ENCODE measurements at regions not wholly inside any gene's neighbourhood (a gene's known extent, or its start where the extent isn't known, plus 50 kb on each side); places are given as distances from the start of the nearest gene placed in this dataset.

- Histone ChIP-seq H3K36me3 (ENCODE audit: insufficient read depth, low read length) (no peaks in the 10 kb centered on the region), H3K79me2 (ENCODE audit: insufficient read depth, low read length) (no peaks in the 10 kb centered on the region), H3K9ac (ENCODE audit: low read depth, low read length, poor library complexity, severe bottlenecking) (no peak overlapping the region), H3K9me2 (replicated peaks; ENCODE audit: low read depth, low read length) (no peaks in the 10 kb centered on the region), H4K20me1 (ENCODE audit: insufficient read depth, low read length, poor library complexity, severe bottlenecking) (no peaks in the 10 kb centered on the region), H3F3A (ENCODE audit: low read depth) (no peaks in the 10 kb centered on the region), H3K4me2 (ENCODE audit: low read depth, low read length, poor library complexity, severe bottlenecking) (no peak overlapping the region), H2AFZ (ENCODE audit: low read length) (no peak overlapping the region), H3K4me1 (ENCODE audit: insufficient read depth, low read length, poor library complexity, severe bottlenecking) (no peaks in the 10 kb centered on the region), H3K27me3 (ENCODE audit: insufficient read depth, low read length, poor library complexity, severe bottlenecking) (no peaks in the 10 kb centered on the region), H3K4me3 (ENCODE audit: low read length, poor library complexity, severe bottlenecking) (no peak overlapping the region), H3K9me3 (ENCODE audit: insufficient read depth, low read depth, low read length) (no peaks in the 10 kb centered on the region)
- TF ChIP-seq CTCF (conservative IDR thresholded peaks at IDR 0.05; ENCODE audit: low read length) = no peak
- no peak for TF ChIP-seq EZH2phosphoT487 (IDR thresholded peaks at IDR 0.05; ENCODE audit: borderline replicate concordance)
These were observed 179.6 kb upstream of the CAMK1G start for GRCh38 chr1:209403921-209404320.

GRCh38 chr1:209404577-209404976 is 178.9 kb upstream of the CAMK1G start:
- Histone ChIP-seq H3K79me2 (ENCODE audit: insufficient read depth, low read length) (no peaks in the 10 kb centered on the region), H2AFZ (ENCODE audit: low read length) (no peak overlapping the region), H3K36me3 (ENCODE audit: insufficient read depth, low read length) (no peaks in the 10 kb centered on the region), H4K20me1 (ENCODE audit: insufficient read depth, low read length, poor library complexity, severe bottlenecking) (no peaks in the 10 kb centered on the region), H3K27me3 (ENCODE audit: insufficient read depth, low read length, poor library complexity, severe bottlenecking) (no peaks in the 10 kb centered on the region), H3K4me1 (ENCODE audit: insufficient read depth, low read length, poor library complexity, severe bottlenecking) (no peaks in the 10 kb centered on the region), H3K4me2 (ENCODE audit: low read depth, low read length, poor library complexity, severe bottlenecking) (no peak overlapping the region), H3K9me3 (ENCODE audit: insufficient read depth, low read depth, low read length) (no peaks in the 10 kb centered on the region), H3K4me3 (ENCODE audit: low read length, poor library complexity, severe bottlenecking) (no peak overlapping the region), H3K9me2 (replicated peaks; ENCODE audit: low read depth, low read length) (no peaks in the 10 kb centered on the region), H3F3A (ENCODE audit: low read depth) (no peaks in the 10 kb centered on the region), H3K9ac (ENCODE audit: low read depth, low read length, poor library complexity, severe bottlenecking) (no peak overlapping the region)
- TF ChIP-seq EZH2phosphoT487 (IDR thresholded peaks at IDR 0.05; ENCODE audit: borderline replicate concordance) = no peak
- no peak for TF ChIP-seq CTCF (conservative IDR thresholded peaks at IDR 0.05; ENCODE audit: low read length)

GRCh38 chr1:209405183-209405814 is 178.2 kb upstream of the CAMK1G start:
- H3K4me3 ChIP-seq (ENCODE audit: low read length, poor library complexity, severe bottlenecking) = no peak overlapping the region
- H3K4me2 ChIP-seq (ENCODE audit: low read depth, low read length, poor library complexity, severe bottlenecking) = no peak overlapping the region
- H3K27me3 ChIP-seq (ENCODE audit: insufficient read depth, low read length, poor library complexity, severe bottlenecking) = no peaks in the 10 kb centered on the region
- TF ChIP-seq EZH2phosphoT487 (IDR thresholded peaks at IDR 0.05; ENCODE audit: borderline replicate concordance) (no peak), CTCF (conservative IDR thresholded peaks at IDR 0.05; ENCODE audit: low read length) (no peak)
- no peaks in the 10 kb centered on the region for H4K20me1 ChIP-seq (ENCODE audit: insufficient read depth, low read length, poor library complexity, severe bottlenecking)
- no peaks in the 10 kb centered on the region for H3K4me1 ChIP-seq (ENCODE audit: insufficient read depth, low read length, poor library complexity, severe bottlenecking)
- H3K9ac ChIP-seq (ENCODE audit: low read depth, low read length, poor library complexity, severe bottlenecking) = no peak overlapping the region
- H3K36me3 ChIP-seq (ENCODE audit: insufficient read depth, low read length) = no peaks in the 10 kb centered on the region
- H3K9me2 ChIP-seq (replicated peaks; ENCODE audit: low read depth, low read length) = no peaks in the 10 kb centered on the region
- no peaks in the 10 kb centered on the region for H3K9me3 ChIP-seq (ENCODE audit: insufficient read depth, low read depth, low read length)
- no peaks in the 10 kb centered on the region for H3K79me2 ChIP-seq (ENCODE audit: insufficient read depth, low read length)
- H2AFZ ChIP-seq (ENCODE audit: low read length) = no peak overlapping the region
- no peaks in the 10 kb centered on the region for H3F3A ChIP-seq (ENCODE audit: low read depth)

Measured in Loucy (cell line).